ENCODE measurements at regions not wholly inside any gene's neighbourhood (a gene's known extent, or its start where the extent isn't known, plus 50 kb on each side); places are given as distances from the start of the nearest gene placed in this dataset.
"Not testable (repeated sequence)": the region's sequence is repeated elsewhere in the genome, so short reads cannot be mapped to it uniquely, and the experiment has no call there.

GRCh38 chr2:82237994-82238662 lies 1933.6 kb upstream of the LRRTM1 start:
- ATAC-seq (no peak), DNase-seq (no peak)
- H3K9me3 Mint-ChIP-seq: peaks cover 17 to 30% of the 10 kb centered on the region in 2 donors
- H3K27me3 Mint-ChIP-seq: no peaks in the 10 kb centered on the region
- no peak overlapping the region for H3K4me3 Mint-ChIP-seq
- H3K4me1 Mint-ChIP-seq: no peaks in the 10 kb centered on the region
- H3K27ac Mint-ChIP-seq: no peak overlapping the region

GRCh38 chr2:82234283-82234874 lies 1929.8 kb upstream of the LRRTM1 start:
- Mint-ChIP-seq H3K9me3 (peaks cover 0 to 4% of the 10 kb centered on the region in 2 donors), H3K4me3 (no peak overlapping the region), H3K4me1 (no peaks in the 10 kb centered on the region), H3K27me3 (no peaks in the 10 kb centered on the region), H3K27ac (no peak overlapping the region)
- DNase-seq (no peak), ATAC-seq (no peak)

DNA sequence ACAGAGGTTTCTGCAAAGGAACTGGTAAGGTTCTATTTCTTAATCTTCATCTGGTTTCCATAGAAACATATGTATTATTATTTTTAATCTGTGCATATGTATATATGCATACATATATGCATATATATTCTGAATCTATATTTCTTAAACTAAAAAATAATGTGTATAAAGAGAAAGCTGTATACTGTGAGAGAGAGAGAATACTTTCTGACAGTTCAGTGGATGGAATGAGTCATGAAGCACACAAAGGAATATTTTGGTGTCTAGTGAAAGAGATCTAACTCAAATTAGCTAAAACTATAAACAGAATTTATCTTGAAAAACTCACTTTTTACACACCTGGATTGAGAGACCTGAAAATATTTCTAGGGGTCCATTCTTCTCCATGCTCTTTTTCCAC lies 1929.3 kb upstream of the LRRTM1 start:
- no peaks in the 10 kb centered on the region for H3K4me1 Mint-ChIP-seq
- no peak overlapping the region for H3K27ac Mint-ChIP-seq
- DNase-seq (no peak), ATAC-seq (no peak)
- no peak overlapping the region for H3K4me3 Mint-ChIP-seq
- H3K9me3 Mint-ChIP-seq: no peaks in the 10 kb centered on the region
- no peaks in the 10 kb centered on the region for H3K27me3 Mint-ChIP-seq

GRCh38 chr2:82230406-82230805 lies 1925.9 kb upstream of the LRRTM1 start:
- ATAC-seq: no peak

GRCh38 chr2:82226441-82226840 lies 1921.9 kb upstream of the LRRTM1 start:
- no peak overlapping the region for H3K27ac Mint-ChIP-seq
- H3K9me3 Mint-ChIP-seq: peaks cover 4 to 6% of the 10 kb centered on the region in 2 donors
- H3K4me3 Mint-ChIP-seq: no peak overlapping the region
- DNase-seq (no peak), ATAC-seq (no peak)
- H3K27me3 Mint-ChIP-seq: no peaks in the 10 kb centered on the region
- no peaks in the 10 kb centered on the region for H3K4me1 Mint-ChIP-seq

More at GRCh38 chr2:82230406-82230805, 1925.9 kb upstream of the LRRTM1 start:
- H3K27me3 Mint-ChIP-seq: no peaks in the 10 kb centered on the region
- DNase-seq: no peak
- H3K9me3 Mint-ChIP-seq: no peaks in the 10 kb centered on the region
- H3K27ac Mint-ChIP-seq: no peak overlapping the region
- H3K4me3 Mint-ChIP-seq: no peak overlapping the region
- H3K4me1 Mint-ChIP-seq: no peaks in the 10 kb centered on the region

DNA sequence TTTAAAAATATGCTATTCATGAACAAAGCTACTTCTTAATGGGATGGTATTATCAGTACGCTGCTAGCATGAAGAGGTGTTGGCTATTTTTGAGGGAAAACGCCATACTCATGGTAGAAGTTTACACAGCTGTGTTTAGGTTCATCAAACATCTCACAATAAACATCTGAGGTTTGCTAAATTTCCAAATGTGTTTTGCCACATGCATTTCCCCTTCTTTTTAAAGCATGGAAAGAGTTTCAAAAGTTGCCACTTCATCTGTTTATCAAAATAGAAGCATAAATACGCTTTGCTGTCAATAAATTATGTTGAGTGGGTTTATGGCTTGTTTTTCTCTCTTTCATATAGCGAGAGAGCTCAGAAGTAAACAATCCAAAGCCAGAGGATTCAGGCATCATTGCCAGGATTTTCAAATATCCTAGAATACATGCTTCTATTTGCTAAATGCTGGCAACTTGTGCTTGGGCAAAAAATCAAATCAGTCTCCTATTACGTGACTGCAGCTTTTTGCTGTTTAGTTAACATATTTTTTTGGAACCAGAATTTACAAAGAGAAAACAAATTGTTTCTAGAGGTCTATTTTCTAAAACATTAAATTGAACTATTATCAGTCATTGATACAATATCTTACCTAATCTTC lies 1919.9 kb upstream of the LRRTM1 start:
- H3K4me3 Mint-ChIP-seq: no peak overlapping the region
- no peaks in the 10 kb centered on the region for H3K27me3 Mint-ChIP-seq
- peaks cover 4 to 6% of the 10 kb centered on the region in 2 donors for H3K9me3 Mint-ChIP-seq
- no peak overlapping the region for H3K27ac Mint-ChIP-seq
- DNase-seq (no peak), ATAC-seq (no peak)
- H3K4me1 Mint-ChIP-seq: no peaks in the 10 kb centered on the region

GRCh38 chr2:82215212-82215611 lies 1910.7 kb upstream of the LRRTM1 start:
- Mint-ChIP-seq H3K27ac (no peak overlapping the region), H3K9me3 (peaks cover 15 to 16% of the 10 kb centered on the region in 2 donors), H3K27me3 (no peaks in the 10 kb centered on the region), H3K4me3 (no peak overlapping the region), H3K4me1 (no peaks in the 10 kb centered on the region)
- DNase-seq (no peak), ATAC-seq (no peak)

GRCh38 chr2:82199493-82199852 lies 1894.9 kb upstream of the LRRTM1 start:
- Mint-ChIP-seq H3K9me3 (peaks cover 13 to 25% of the 10 kb centered on the region in 2 donors), H3K4me3 (no peak overlapping the region), H3K4me1 (no peaks in the 10 kb centered on the region), H3K27me3 (no peaks in the 10 kb centered on the region), H3K27ac (no peak overlapping the region)
- no peak for DNase-seq
- no peak for ATAC-seq

DNA sequence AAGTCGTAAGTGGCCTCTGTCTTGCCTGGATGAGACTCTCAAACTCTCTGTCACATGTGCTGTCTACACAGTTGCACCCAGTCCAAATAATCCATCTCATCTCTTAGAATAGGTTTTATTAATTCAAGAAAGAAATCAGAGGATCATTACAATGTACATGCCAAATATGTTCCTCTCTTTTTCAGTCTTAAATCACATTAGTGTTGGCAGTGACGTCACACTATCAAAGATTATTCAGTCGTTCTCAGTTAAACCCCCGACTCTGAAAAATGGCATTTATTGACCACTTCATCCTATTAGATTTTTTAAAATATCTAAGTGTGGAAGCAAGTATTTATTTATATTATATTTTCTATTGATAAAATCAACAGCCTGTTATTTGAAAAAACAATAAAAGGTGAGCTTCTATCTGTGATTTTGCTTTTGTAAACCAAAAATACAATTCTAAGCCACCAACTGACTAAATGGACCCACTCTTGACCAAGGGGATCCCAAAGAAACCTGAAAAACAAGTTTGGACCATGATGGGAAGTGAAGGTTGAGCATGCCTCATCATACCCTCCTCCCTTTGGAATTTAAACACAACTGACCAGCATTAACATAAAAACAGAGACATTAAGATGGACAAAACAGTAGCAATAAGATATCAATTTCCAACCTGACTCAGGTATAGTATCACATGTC lies 1894.4 kb upstream of the LRRTM1 start:
- H3K27ac Mint-ChIP-seq: no peak overlapping the region
- ATAC-seq (no peak), DNase-seq (no peak)

DNA sequence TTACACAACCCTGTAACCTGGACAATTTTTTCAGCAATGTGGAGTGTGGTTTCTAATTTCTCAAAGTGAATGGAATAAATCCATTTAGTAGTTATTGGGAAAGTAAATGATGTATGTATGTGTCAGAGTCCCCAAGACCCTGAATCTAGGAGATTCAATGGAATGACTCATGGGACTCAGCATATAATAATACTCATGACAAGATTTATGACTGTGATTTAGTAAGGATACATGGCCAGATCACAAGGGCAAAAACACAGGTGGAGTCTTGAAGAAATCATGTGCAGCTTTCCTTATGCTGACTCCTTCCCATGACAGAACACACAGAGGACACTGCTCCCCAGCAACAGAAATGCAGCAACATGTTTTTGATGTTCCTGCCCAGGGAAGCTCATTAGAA lies 1877.7 kb upstream of the LRRTM1 start:
- H3K27ac Mint-ChIP-seq: no peak overlapping the region
- no peak overlapping the region for H3K4me3 Mint-ChIP-seq
- H3K9me3 Mint-ChIP-seq: peaks cover 13 to 17% of the 10 kb centered on the region in 2 donors
- no peak for ATAC-seq
- DNase-seq: no peak
- H3K27me3 Mint-ChIP-seq: no peaks in the 10 kb centered on the region
- H3K4me1 Mint-ChIP-seq: no peaks in the 10 kb centered on the region

More for the DNA sequence above, 1894.4 kb upstream of the LRRTM1 start:
- Mint-ChIP-seq H3K4me1 (no peaks in the 10 kb centered on the region), H3K27me3 (no peaks in the 10 kb centered on the region), H3K4me3 (no peak overlapping the region), H3K9me3 (peaks cover 13 to 25% of the 10 kb centered on the region in 2 donors)

DNA sequence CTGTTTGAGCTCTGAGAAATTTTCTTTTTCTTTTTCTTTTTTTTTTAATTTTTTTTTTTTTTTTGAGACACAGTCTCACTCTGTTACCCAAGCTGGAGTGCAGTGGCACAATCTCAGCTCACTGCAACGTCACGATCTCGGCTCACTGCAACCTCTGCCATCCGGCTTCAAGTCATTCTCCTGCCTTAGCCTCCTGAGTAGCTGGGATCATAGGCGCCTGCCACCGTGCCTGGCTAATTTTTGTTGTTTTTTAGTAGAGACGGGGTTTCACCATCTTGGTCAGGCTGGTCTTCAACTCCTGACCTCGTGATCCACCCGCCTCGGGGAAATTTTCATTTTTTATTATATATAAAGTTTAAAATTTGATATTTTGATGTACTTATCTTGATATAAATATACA lies 1870.7 kb upstream of the LRRTM1 start:
- H3K4me3 Mint-ChIP-seq, H3K4me1 Mint-ChIP-seq, DNase-seq, ATAC-seq, H3K27ac Mint-ChIP-seq, H3K27me3 Mint-ChIP-seq: not testable (repeated sequence)
- H3K9me3 Mint-ChIP-seq: peaks cover 0 to 20% of the 10 kb centered on the region in 2 donors

- ATAC-seq (no peak), DNase-seq (no peak)
- Mint-ChIP-seq H3K4me3 (no peak overlapping the region), H3K9me3 (peaks cover 0 to 13% of the 10 kb centered on the region in 2 donors), H3K4me1 (no peaks in the 10 kb centered on the region), H3K27ac (no peak overlapping the region), H3K27me3 (no peaks in the 10 kb centered on the region)
Observed at GRCh38 chr2:82172483-82172882, 1867.9 kb upstream of the LRRTM1 start.

DNA sequence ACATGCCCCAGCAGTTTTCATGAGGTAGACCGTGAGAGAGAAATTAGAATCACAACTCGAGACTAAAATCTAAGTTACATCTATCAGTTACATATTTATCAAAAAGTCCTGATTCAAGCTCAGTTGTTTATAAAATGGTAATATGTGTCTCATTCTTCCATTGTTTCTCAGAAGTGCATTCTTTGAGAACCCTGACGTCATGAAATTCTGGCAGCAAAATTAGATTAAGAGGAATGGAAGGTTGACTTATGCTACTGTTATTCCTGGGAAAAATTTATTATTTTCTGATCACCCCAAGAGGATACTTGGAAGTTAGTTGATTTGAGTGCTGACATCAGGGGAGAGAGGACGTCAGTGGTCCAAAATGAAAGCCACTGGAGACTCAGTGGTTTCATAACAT lies 1864.8 kb upstream of the LRRTM1 start:
- DNase-seq (no peak), ATAC-seq (no peak)
- no peak overlapping the region for H3K4me3 Mint-ChIP-seq
- H3K4me1 Mint-ChIP-seq: no peaks in the 10 kb centered on the region
- no peak overlapping the region for H3K27ac Mint-ChIP-seq
- peaks cover 6 to 7% of the 10 kb centered on the region in 2 donors for H3K9me3 Mint-ChIP-seq
- H3K27me3 Mint-ChIP-seq: no peaks in the 10 kb centered on the region

DNA sequence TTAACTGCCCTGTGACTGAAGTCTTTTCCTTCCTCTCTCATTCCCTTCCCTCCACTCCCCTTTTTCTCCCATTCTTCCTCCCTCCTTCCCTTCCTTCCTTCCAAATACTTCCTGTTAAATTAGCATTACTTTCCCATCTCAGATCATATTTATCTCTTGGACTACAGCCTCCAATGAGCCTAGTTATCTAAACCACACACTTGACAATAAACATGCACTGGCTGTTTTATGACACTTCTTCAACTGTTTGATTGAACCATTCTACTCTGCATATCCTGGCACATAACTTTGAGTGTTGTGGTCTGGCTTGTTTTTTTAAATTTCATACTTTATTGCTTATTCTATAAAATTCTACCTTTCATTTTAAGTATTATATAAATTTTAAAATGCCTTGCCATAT lies 1860.8 kb upstream of the LRRTM1 start:
- peaks cover 0 to 6% of the 10 kb centered on the region in 2 donors for H3K9me3 Mint-ChIP-seq
- H3K4me3 Mint-ChIP-seq: no peak overlapping the region
- H3K4me1 Mint-ChIP-seq: no peaks in the 10 kb centered on the region
- no peaks in the 10 kb centered on the region for H3K27me3 Mint-ChIP-seq
- no peak overlapping the region for H3K27ac Mint-ChIP-seq
- DNase-seq (no peak), ATAC-seq (no peak)

DNA sequence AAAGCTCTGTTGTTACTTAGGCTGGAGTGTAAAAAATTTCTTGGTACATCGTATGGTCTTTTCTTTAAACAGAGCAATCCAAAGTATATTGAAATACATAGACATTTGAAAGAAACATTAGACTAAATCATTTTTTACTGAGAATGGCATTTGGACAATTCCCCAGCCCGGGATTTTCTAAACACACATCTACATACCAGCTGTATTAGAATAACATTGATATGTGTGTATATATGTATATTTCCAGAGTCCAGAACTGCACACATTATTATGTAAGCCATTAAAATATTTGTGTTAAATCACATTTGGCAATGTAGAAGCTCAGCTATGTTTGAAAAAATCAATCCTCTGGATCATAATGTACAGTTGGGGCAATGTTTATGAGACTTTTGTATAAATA lies 1853.6 kb upstream of the LRRTM1 start:
- DNase-seq: no peak
- H3K27ac Mint-ChIP-seq: no peak overlapping the region
- no peaks in the 10 kb centered on the region for H3K27me3 Mint-ChIP-seq
- no peaks in the 10 kb centered on the region for H3K4me1 Mint-ChIP-seq
- ATAC-seq: no peak
- H3K4me3 Mint-ChIP-seq: no peak overlapping the region
- H3K9me3 Mint-ChIP-seq: no peaks in the 10 kb centered on the region

GRCh38 chr2:82155469-82155868 lies 1850.9 kb upstream of the LRRTM1 start:
- H3K27ac Mint-ChIP-seq: no peak overlapping the region
- peaks cover 0 to 8% of the 10 kb centered on the region in 2 donors for H3K9me3 Mint-ChIP-seq
- no peaks in the 10 kb centered on the region for H3K4me1 Mint-ChIP-seq
- ATAC-seq (no peak), DNase-seq (no peak)
- H3K4me3 Mint-ChIP-seq: no peak overlapping the region
- H3K27me3 Mint-ChIP-seq: no peaks in the 10 kb centered on the region

Data from stimulated activated naive CD8-positive, alpha-beta T cell treated with anti-CD3 and anti-CD28 coated beads, Interleukin-15, amount 100 ng/mL, for 72 hours (primary cell).